ENCODE measurements at regions not wholly inside any gene's neighbourhood (a gene's known extent, or its start where the extent isn't known, plus 50 kb on each side); places are given as distances from the start of the nearest gene placed in this dataset.

DNA sequence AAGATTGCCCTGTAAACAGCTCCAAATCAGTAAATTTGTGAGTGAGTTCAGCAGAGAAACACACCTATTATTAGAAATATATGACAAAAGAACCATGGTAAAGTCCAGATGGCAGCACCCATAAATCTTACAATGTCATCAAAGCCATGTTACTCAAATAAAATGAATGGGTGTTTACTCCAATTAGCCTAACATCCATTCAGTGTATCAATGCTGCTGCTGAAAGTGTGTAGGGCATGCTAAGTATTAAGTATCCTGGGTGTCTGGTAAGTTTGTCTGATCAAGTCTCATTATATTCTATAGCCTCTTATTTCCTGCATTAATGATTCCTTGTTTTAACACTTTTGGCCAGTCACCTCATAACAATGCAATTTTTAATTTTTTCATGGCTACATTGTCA is 185.5 kb upstream of the STEAP4 start:
- DNase-seq: no peak

DNA sequence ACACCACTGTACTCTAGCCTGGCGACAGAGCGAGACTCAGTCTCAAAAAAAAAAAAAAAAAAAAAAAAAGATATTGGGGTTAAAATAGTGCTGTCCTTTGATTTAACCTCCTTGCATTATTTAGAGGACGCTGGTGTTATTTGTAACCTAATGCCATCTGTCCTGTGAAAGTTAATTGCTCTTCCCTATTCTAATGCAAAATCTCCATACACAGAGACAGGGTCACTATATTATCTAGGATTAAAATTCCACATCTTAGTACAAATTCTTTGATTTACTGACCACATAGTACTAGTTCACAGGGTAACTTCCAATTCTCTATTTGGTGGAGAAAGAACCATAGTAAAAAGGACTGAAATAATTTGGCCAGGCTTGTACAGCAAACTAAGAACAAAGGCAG is 184.2 kb upstream of the STEAP4 start:
- DNase-seq: no peak

DNA sequence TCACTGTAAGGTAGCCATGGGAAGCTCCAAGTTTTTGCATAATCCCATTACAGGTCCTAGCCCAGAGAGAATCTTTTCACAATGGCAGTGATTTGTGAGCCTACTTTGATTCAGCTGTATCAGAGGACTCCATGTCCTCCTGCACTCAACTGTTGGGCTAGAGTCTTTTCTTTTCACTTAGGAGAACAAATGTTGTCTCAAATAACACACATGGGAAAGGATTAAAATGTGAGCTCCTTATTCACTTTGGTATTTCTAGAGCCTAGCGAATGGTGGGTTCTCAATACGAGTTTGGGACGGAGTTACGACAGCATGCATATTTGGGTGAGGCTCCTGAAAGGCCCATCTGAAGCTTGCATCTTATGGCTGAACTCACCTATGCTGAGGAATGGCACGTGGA is 183.5 kb upstream of the STEAP4 start:
- no peak for DNase-seq

GRCh38 chr7:88485821-88486220 is 179.1 kb upstream of the STEAP4 start:
- no peak for DNase-seq

DNA sequence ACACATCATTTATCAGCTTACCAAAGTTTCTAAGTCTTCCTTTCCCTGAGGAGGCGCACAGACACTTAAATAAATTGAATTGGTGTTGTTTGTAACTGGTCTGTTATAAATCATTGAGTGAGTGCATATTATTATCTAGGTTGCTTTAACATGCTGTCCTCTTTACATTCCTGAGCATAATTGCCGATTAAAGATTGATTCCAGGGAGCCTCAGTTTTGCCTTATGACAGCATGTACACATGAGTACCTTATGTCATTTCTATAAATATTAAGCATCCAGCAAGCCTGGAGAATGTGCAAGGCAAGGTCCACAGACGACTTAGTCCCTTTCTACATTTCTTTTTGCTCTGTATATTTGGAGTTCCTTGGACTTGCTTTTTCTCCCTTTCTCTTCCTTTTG is 177.9 kb upstream of the STEAP4 start:
- no peak for DNase-seq

DNA sequence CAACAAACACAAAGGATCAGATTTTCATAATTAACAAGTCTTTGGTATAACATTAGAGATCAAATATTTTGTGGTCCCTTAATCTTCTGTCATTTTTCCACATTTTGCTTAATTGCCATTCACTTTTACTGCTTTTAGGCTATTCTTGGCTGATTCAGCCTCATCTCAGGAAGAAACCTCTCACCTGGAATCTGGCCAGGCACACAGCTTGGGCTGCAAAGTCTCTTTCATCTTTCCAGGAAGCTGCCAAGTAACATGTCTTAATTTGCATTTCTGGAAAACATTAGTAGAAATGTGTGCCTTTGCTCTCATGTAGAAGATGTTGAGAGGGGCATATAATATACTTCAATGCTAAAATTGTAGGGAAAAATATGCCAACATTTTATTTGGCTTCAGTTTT is 174.2 kb upstream of the STEAP4 start:
- DNase-seq: no peak

DNA sequence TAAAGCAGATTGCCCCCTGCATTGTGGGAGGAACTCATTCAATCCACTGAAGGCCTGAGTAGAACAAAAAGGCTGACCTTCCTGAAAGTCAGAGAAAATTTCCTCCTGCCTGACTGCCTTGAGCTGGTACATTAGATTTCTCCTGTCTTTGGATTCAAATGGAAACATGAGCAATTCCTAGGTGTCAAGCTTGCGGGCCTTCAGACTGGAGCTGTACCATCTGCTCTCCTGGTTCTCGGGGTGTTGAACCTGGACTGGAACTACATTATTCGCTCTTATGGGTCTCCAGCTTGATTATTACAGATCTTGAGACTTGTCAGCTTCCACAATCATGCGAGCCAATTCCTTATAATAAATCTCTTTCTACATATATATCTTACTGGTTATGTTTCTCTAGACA is 173.6 kb upstream of the STEAP4 start:
- DNase-seq: no peak

- no peak for DNase-seq
Observed at GRCh38 chr7:88477976-88478375, 171.3 kb upstream of the STEAP4 start.

- no peak for DNase-seq
Observed at GRCh38 chr7:88465600-88465999, 158.9 kb upstream of the STEAP4 start.

DNA sequence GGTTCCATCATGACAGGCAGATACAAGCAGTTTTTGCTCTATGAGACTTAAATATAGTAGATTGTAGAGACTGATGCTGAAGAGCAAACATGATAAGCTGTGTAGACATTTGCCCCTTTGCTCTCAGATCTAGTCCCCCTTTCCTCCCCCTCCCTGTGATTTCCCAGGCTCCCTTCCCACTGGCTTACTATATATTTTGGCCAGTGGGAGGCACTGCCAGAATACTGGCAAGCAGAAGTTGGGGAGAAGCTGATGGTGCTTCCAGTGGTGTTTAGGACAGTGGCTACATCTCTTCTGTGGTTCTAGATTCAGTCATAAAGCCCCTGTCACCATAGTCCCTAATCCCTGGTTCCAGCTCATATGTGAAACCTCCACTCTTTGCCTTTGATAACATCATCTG is 156.1 kb upstream of the STEAP4 start:
- DNase-seq: no peak

DNA sequence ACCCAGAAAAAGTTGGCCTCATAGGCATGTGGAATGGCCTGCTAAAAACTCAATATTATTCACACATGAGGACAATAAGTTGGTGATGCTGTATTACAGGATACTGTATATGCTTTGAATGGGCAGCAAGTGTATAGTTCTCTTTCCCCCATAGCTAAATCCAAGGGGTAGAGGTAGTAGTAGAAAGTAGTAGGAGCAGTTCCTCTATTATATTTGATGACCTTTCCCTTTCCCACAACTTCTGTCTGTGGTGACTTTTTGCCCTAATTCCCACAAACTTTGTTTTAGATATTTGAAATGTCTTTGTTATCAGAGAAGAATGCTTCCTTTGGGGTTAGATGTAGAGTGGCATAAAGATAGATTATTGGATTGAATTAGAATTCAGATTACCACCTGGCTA is 154.0 kb upstream of the STEAP4 start:
- DNase-seq: no peak

DNA sequence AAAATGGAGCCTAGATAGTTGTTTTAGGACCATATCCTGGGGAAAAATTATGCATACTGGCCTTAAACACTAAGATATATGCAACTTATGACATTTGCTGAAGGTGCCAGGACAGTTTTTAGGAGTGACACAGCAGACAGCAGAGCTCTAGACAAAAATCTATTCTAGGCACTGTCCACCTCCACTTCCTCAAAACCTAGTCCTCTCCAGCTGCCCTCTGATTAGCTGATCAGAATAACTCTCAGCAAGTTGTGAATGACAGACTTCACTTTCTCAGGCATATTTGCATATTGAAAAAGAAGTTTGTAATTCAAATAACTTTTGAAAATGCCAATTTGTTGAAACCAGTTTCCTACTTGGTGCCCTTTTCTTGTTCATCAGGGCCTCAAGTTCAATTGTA is 152.3 kb upstream of the STEAP4 start:
- DNase-seq: no peak

DNA sequence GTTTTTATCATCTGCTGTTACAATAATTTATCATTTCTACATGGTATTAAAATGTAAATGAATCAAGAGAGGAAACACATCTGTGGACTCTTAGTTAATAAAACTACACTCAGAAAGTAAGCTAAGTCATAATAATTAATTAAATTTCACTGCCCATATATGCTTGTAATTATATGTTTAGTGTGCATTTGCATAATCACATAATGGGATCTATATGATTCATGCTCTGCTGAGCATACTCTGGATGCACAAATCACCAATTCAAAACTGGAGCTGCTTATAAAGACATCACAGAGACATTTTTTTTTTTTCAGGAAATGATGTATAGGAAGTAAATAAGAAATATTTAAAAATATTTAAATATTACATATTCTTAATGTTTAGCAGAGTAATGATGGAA is 151.6 kb upstream of the STEAP4 start:
- no peak for DNase-seq

GRCh38 chr7:88457320-88457719 is 150.6 kb upstream of the STEAP4 start:
- DNase-seq: no peak

- no peak for DNase-seq
Observed at GRCh38 chr7:88456490-88456889, 149.8 kb upstream of the STEAP4 start.

DNA sequence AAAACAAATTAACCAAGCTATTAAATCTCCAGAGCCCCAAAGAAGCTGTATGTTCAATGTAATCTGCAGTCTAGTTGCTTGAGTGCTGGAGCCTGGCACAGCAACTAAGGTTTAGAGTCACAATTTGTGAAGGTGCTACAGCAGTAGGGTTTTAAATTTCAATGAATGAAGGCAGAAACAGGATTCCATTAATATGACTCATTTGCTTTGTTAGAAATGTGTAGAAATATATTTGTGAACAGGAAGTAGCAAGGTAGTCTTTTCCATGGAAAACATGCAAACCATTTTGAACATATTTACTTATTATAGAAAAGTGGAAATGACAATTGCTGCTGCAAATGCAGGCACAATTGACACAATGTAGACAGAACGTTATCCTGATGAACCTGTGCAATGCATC is 149.0 kb upstream of the STEAP4 start:
- no peak for DNase-seq

DNA sequence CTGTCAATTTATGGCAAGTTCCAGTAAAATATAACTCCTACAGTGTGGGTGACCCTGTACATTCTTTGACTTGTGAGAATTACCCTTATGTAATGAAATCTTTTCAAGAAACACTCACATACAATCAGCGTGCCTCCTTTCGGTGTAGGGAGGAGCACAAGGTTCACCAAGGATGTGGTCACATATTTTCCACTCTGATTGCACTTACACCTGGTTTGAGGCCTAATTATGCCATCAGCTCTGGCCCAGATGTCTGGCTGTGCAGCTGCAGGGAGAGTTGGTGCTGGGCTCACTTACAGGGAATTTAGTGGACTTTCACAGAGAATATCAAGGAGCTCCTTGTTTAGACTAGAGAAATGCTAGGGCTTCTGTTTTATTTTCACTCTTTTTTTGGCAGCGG is 146.0 kb upstream of the STEAP4 start:
- no peak for DNase-seq

GRCh38 chr7:88450874-88451273 is 144.2 kb upstream of the STEAP4 start:
- DNase-seq: no peak

DNA sequence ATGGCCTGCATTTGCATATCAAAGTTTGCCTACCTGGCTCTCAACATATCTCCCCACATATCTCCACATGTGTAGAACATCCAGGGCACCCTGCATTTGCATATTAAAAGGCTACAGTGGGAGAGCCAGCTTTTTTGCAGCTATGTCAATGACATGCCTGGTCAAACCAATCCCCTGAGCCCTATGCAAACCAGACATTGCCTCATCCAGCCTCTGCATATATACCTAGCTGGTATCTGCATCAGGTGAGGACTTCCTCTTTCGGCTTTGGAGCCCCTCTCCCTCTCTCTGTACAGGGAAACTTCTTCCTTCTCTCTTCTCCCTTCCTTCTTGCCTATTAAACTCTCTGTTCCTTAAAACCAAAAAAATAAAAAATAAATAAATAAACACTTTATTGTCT is 142.7 kb upstream of the STEAP4 start:
- no peak for DNase-seq

DNA sequence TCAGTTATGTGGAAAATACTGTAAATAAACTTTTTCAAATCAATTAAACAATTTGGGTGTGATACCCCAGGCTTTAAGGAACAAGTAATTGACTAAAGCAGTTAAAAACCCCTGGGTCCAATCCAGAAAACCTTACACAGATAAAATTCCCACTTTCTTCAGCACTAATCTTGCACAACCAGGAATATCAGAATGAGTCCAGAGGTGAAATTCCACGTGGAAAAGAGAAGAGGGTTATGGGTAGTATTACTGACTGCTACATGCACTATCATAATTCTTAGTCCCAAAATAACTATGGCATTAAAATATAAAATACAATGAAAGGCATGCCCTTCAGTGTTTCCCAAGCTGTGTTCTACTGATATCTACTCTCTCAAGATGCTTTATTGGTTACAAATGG is 135.7 kb upstream of the STEAP4 start:
- DNase-seq: no peak

GRCh38 chr7:88437132-88437531 is 130.4 kb upstream of the STEAP4 start:
- DNase-seq: no peak

DNA sequence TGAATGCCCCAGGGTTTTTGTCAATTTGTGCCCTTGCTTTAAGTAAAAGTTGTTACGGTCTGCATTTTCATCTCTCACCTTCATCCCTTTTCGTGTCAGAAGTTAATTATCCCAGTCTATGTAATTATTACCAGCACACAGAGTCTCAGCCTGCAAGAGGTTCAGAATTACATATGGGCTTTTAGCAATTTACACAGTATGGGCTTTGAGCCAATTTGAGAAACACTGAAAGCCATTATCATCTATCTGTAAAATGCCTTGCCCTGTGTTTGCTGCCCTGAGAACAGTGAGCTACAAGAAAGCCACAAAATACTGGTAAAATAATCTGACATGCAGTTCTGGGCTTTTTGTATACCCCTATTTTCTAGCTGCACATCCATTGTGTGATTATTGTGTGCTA is 125.6 kb upstream of the STEAP4 start:
- DNase-seq: no peak

GRCh38 chr7:88431882-88432281 is 125.2 kb upstream of the STEAP4 start:
- no peak for DNase-seq

GRCh38 chr7:88429382-88429781 is 122.7 kb upstream of the STEAP4 start:
- no peak for DNase-seq

GRCh38 chr7:88402529-88402928 is 95.8 kb upstream of the STEAP4 start:
- no peak for DNase-seq

DNA sequence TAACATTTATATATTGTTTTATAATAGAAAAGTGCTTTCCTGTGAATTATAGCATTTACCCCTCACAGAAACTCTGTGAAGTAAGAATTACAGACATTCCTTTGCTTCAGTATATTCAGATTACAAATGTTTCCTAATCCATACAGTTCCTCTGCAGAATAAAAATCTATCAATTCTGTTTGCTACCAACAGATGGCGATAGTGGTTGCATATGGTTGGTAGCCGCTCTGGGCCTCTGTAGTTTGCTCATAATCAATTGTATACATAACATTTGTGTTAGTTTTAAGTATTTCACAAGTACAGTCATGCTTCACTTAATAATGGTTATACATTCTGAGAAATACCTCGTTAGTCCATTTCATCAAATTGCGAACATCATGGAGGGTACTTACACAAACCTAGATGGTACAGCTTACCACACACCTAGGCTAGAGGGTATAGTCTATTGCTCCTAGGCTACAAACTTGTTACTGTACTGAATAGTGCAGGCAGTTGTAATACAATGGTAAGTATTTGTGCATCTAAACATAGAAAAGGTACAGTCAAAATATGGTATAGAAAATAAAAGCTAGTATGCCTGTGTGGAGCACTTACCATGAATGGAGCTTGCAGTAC is 94.4 kb upstream of the STEAP4 start:
- DNase-seq: peak in 1 of 2 donors; percentile 10

All from CD4-positive, alpha-beta T cell treated with Interferon alpha-2 for 1 hour (primary cell).